ENCODE measurements at regions not wholly inside any gene's neighbourhood (a gene's known extent, or its start where the extent isn't known, plus 50 kb on each side); places are given as distances from the start of the nearest gene placed in this dataset.

DNA sequence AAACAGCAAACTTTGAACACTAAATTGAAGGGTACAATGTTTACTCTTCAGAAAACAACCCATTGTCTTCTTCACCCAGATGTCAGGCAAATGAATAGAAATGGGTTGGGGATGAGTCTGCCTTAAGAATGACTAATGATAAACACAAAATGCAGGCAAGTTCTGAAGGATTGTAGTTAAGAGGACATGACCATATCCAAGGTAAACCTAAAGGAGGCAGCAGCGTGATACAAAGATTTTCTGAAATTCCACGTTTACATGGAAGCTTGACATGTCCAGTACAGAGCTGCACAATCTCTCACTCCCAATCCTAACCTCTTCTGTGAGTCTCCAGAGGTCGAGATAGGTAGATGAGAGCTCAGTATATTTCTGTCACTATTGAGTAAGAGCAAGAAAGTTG is 1263.2 kb upstream of the CDH6 start:
- TF ChIP-seq, protein P1, sequence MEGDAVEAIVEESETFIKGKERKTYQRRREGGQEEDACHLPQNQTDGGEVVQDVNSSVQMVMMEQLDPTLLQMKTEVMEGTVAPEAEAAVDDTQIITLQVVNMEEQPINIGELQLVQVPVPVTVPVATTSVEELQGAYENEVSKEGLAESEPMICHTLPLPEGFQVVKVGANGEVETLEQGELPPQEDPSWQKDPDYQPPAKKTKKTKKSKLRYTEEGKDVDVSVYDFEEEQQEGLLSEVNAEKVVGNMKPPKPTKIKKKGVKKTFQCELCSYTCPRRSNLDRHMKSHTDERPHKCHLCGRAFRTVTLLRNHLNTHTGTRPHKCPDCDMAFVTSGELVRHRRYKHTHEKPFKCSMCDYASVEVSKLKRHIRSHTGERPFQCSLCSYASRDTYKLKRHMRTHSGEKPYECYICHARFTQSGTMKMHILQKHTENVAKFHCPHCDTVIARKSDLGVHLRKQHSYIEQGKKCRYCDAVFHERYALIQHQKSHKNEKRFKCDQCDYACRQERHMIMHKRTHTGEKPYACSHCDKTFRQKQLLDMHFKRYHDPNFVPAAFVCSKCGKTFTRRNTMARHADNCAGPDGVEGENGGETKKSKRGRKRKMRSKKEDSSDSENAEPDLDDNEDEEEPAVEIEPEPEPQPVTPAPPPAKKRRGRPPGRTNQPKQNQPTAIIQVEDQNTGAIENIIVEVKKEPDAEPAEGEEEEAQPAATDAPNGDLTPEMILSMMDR (IDR thresholded peaks at IDR 0.05; ENCODE audit: low read depth, low read length): no peak
- H3K4me3 ChIP-seq (ENCODE audit: low read depth, low read length): no peak overlapping the region

DNA sequence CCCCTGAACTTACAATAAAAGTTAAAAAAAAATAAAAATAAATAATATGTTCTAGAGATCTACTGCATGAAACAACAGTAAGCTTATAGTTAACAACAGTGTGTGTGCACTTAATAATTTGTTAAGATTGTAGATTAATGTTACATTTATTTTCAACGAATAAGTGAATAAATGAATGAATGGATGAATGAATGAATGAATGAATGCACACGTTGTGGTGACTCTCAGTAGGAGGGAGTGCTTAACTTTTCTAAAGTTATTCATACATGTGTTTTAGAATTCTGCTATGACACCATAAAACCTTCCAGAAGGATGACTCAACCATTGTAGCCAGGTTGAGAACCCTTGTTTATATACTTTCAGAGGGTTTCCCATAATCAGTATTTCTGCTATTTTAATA is 1269.4 kb upstream of the CDH6 start:
- no peak overlapping the region for H3K4me3 ChIP-seq (ENCODE audit: low read depth, low read length)
- TF ChIP-seq, protein P1 (IDR thresholded peaks at IDR 0.05; ENCODE audit: low read depth, low read length): no peak

DNA sequence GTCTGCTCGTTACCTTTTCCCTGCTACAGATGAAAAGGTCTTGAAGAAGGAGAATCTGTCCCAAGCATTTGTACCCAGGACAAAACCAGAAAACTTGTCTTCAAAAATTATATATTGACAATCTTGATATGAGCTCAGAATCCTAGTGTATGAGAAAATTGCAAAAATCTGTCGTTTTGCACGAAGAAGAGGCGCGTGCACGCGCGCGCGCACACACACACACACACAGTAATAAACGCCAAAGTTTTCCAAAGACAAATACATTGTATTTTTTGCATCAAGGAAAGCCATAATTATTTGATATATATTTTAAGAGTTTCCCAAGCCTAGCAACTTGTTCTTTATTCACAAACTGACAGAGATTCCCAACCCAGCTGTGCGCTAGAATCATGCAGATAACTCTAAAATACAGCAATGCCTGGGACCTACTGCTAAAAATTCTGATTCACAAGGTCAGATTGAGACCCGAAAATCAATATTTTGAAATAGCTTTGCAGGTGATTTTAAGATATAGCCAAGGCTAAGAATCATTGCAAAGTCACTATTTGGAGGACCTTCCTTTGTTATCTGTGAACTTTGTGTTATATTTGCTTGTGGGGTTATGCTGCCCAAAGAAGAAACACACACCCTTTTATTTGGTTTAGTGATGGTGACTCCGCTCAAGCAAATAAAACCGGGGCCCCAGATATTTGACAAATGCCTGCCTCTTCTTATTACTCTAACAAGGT is 1287.7 kb upstream of the CDH6 start:
- TF ChIP-seq, protein P1 (IDR thresholded peaks at IDR 0.05; ENCODE audit: low read depth, low read length): no peak
- no peak overlapping the region for H3K4me3 ChIP-seq (ENCODE audit: low read depth, low read length)

DNA sequence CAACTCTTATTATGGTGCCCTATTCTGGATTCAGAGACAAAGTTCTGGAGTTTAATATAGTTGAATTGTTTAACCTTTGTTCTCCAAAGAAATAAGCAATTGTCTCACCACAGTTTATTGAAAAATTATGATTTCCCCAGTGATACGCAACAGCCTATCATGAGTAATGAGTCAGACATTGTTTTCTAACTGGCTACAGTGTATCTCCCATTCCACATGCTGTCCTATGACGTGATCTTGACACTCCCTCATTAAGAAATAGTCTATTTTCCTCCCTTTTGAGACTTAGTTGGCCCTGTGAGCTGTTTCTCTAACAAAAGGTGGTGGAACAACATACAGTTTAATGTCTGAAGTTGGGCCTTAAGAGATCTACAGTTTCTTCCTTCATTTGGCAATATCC is 1290.6 kb upstream of the CDH6 start:
- no peak overlapping the region for H3K4me3 ChIP-seq (ENCODE audit: low read depth, low read length)
- TF ChIP-seq, protein P1 (IDR thresholded peaks at IDR 0.05; ENCODE audit: low read depth, low read length): no peak

DNA sequence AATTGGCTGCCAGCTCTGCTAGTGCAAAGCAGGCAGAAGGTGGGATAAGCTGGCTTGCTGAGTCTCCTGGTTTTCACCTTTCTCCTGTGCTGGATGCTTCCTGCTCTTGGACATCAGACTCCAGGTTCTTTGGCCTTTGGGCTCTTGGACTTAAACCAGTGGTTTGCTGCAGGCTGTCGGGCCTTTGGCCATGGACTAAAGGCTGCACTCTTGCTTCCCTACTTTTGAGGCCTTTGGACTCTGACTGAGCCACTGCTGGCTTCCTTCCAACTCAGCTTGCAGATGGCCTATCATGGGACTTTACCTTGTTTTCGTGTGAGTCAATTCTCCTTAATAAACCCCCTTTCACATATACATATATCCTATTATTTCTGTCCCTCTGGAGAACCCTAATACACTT is 1293.9 kb upstream of the CDH6 start:
- TF ChIP-seq, protein P1 (IDR thresholded peaks at IDR 0.05; ENCODE audit: low read depth, low read length): no peak
- H3K4me3 ChIP-seq (ENCODE audit: low read depth, low read length): no peak overlapping the region

DNA sequence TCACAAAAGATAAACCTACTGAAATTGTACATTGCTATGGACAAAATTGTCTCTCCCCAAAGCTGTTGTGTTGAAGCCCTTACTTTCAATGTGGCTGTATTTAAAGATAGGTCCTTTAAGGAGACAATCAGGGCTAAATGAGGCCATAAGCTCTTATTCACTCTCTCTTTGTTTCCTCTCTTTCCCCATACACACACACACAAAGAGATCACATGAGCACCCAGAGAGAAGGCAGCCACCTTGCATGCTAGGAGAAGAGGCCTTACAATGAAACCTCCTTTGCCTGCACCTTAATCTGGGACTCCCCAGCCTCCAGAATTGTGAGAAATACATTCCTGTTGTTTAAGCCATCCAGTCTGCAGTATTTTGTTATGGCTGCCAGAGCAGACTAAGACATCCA is 1295.6 kb upstream of the CDH6 start:
- TF ChIP-seq, protein P1 (IDR thresholded peaks at IDR 0.05; ENCODE audit: low read depth, low read length): no peak
- no peak overlapping the region for H3K4me3 ChIP-seq (ENCODE audit: low read depth, low read length)

DNA sequence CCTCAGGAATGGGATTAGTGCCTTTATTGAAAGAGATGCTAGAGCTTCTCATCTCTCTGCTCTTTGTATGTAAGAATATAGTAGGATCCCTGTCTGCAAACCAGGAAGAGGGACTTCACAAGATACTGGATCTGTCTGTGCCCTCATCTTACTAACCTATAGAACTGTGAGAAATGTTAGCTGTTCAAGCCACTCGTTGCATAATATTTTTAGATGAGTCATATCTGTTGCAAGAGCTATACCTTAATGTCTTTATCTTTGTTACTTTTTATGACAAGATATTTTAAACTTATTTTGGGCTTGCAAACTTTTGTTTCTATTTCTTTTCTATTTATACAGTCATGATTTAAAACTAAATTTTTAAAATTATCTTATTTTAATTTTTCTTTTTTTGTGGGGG is 1296.8 kb upstream of the CDH6 start:
- TF ChIP-seq, protein P1 (IDR thresholded peaks at IDR 0.05; ENCODE audit: low read depth, low read length): no peak
- no peak overlapping the region for H3K4me3 ChIP-seq (ENCODE audit: low read depth, low read length)

Data from WI38 (cell line).